ENCODE measurements at regions not wholly inside any gene's neighbourhood (a gene's known extent, or its start where the extent isn't known, plus 50 kb on each side); places are given as distances from the start of the nearest gene placed in this dataset.

GRCh38 chr3:10561946-10562560 is 56.7 kb upstream of the ATP2B2 start:
- TF ChIP-seq CTCF (conservative IDR thresholded peaks at IDR 0.05; ENCODE audit: low read depth, low read length) (no peak), EZH2 (IDR thresholded peaks at IDR 0.05; ENCODE audit: borderline replicate concordance, low read depth, low read length, poor library complexity, severe bottlenecking) (no peak)

All from A673 (cell line).